Ascending aorta (tissue), 2 donors: ENCODE measurements at regions not wholly inside any gene's neighbourhood (a gene's known extent, or its start where the extent isn't known, plus 50 kb on each side); places are given as distances from the start of the nearest gene placed in this dataset.

ENCODE experiments used
- DNase-seq, 2 donors: peaks; one replicate each; pipeline ENCODE4 v3.0.0-alpha.2; 2019; ENCODE audit warnings: low spot score in 2 of 2
- H3K27ac ChIP-seq, 2 donors: fragments of 200-600 bp; sonication (generic); one replicate each; pipeline ENCODE4 v1.5.1; 2016 to 2017; ENCODE audit warnings: mild to moderate bottlenecking in 1 of 2
- H3K27me3 ChIP-seq: fragments of 200-600 bp; sonication (generic); one replicate; pipeline ENCODE4 v1.5.1; 2017
- H3K36me3 ChIP-seq, 2 donors: fragments of 200-600 bp; sonication (generic); one replicate each; pipeline ENCODE4 v1.5.1; 2016
- H3K4me1 ChIP-seq, 2 donors: fragments of 200-600 bp; sonication (generic); one replicate each; pipeline ENCODE4 v1.5.1; 2016 to 2017; ENCODE audit warnings: mild to moderate bottlenecking in 1 of 2
- H3K4me3 ChIP-seq, 2 donors: fragments of 200-600 bp; sonication (generic); one replicate each; pipeline ENCODE4 v1.5.1; 2016 to 2017; ENCODE audit warnings: mild to moderate bottlenecking in 1 of 2
- H3K9me3 ChIP-seq, 2 donors: fragments of 200-600 bp; sonication (generic); one replicate each; pipeline ENCODE4 v1.5.1; 2016
- CTCF ChIP-seq, 3 experiments: fragments of 200-600 bp in 2 of 3; fragments of 450-650 bp in 1 of 3; sonication (generic) in 2 of 3; IDR thresholded peaks; one replicate each; pipeline ENCODE4 v1.5.1; 2016 to 2019; ENCODE audit warnings: antibody characterized with exemption in 3 of 3, mild to moderate bottlenecking in 1 of 3, moderate library complexity in 1 of 3
- intact Hi-C: fragments of 100-400 bp; cut with DNase I; formaldehyde crosslinking; loops from one replicate; pipeline ENCODE4 v1.15.1; 2023

GRCh38 chr16:26729951-26730541 lies 336.7 kb upstream of the C16orf82 start:
- no peak for DNase-seq
- Histone ChIP-seq H3K36me3 (no peaks in the 10 kb centered on the region), H3K4me1 (no peaks in the 10 kb centered on the region), H3K27ac (no peak overlapping the region), H3K4me3 (no peak overlapping the region), H3K9me3 (no peaks in the 10 kb centered on the region), H3K27me3 (no peaks in the 10 kb centered on the region)
- TF ChIP-seq CTCF (IDR thresholded peaks at IDR 0.05) = no peak
- intact Hi-C loops = loop anchor here (10.0 kb wide), 1 partner anchor 75 kb away; no protein-coding TSS in a partner anchor

GRCh38 chr16:26731729-26732128 lies 335.0 kb upstream of the C16orf82 start:
- no peak overlapping the region for H3K4me3 ChIP-seq
- H3K27ac ChIP-seq = no peak overlapping the region
- no peaks in the 10 kb centered on the region for H3K36me3 ChIP-seq
- intact Hi-C loops = no loop called here
- no peak for DNase-seq
- H3K9me3 ChIP-seq = no peaks in the 10 kb centered on the region
- no peaks in the 10 kb centered on the region for H3K27me3 ChIP-seq
- H3K4me1 ChIP-seq = no peaks in the 10 kb centered on the region
- no peak for TF ChIP-seq CTCF (IDR thresholded peaks at IDR 0.05)

GRCh38 chr16:26733710-26734109 lies 333.0 kb upstream of the C16orf82 start:
- no peaks in the 10 kb centered on the region for H3K4me1 ChIP-seq
- H3K36me3 ChIP-seq = no peaks in the 10 kb centered on the region
- no peaks in the 10 kb centered on the region for H3K27me3 ChIP-seq
- H3K9me3 ChIP-seq = no peaks in the 10 kb centered on the region
- intact Hi-C loops = no loop called here
- H3K27ac ChIP-seq = no peak overlapping the region
- no peak for TF ChIP-seq CTCF (IDR thresholded peaks at IDR 0.05)
- no peak overlapping the region for H3K4me3 ChIP-seq
- no peak for DNase-seq

- DNase-seq = no peak
- no peak for TF ChIP-seq CTCF (IDR thresholded peaks at IDR 0.05)
- Histone ChIP-seq H3K27me3 (no peaks in the 10 kb centered on the region), H3K36me3 (no peaks in the 10 kb centered on the region), H3K4me3 (no peak overlapping the region), H3K27ac (no peak overlapping the region), H3K9me3 (no peaks in the 10 kb centered on the region), H3K4me1 (no peaks in the 10 kb centered on the region)
- intact Hi-C loops = no loop called here
Measured at GRCh38 chr16:26735521-26735920, 331.2 kb upstream of the C16orf82 start.

GRCh38 chr16:26736084-26736483 lies 330.6 kb upstream of the C16orf82 start:
- DNase-seq = no peak
- TF ChIP-seq CTCF (IDR thresholded peaks at IDR 0.05) = no peak
- H3K9me3 ChIP-seq = no peaks in the 10 kb centered on the region
- H3K4me1 ChIP-seq = no peaks in the 10 kb centered on the region
- no peak overlapping the region for H3K4me3 ChIP-seq
- no peaks in the 10 kb centered on the region for H3K36me3 ChIP-seq
- no peak overlapping the region for H3K27ac ChIP-seq
- intact Hi-C loops = no loop called here
- H3K27me3 ChIP-seq = no peaks in the 10 kb centered on the region

GRCh38 chr16:26740771-26741170 lies 326.0 kb upstream of the C16orf82 start:
- no peak overlapping the region for H3K4me3 ChIP-seq
- H3K9me3 ChIP-seq = no peaks in the 10 kb centered on the region
- no peaks in the 10 kb centered on the region for H3K36me3 ChIP-seq
- TF ChIP-seq CTCF (IDR thresholded peaks at IDR 0.05) = no peak
- DNase-seq = no peak
- H3K27ac ChIP-seq = no peak overlapping the region
- intact Hi-C loops = no loop called here
- H3K27me3 ChIP-seq = no peaks in the 10 kb centered on the region
- no peaks in the 10 kb centered on the region for H3K4me1 ChIP-seq
